Gastroesophageal sphincter (tissue), 4 donors: ENCODE measurements at regions not wholly inside any gene's neighbourhood (a gene's known extent, or its start where the extent isn't known, plus 50 kb on each side); places are given as distances from the start of the nearest gene placed in this dataset.

Source experiments
- ATAC-seq: fragments of 150-250 bp; one replicate; pipeline ENCODE4 v1.9.1; 2016; ENCODE audit warnings: mild to moderate bottlenecking, moderate library complexity
- H3K27ac ChIP-seq, 4 donors: fragments of 200-600 bp; sonication (generic) in 3 of 4; 1 replicate in 3 of 4; 2 replicates in 1 of 4; pipeline ENCODE4 v1.5.1; 2016 to 2019
- H3K27me3 ChIP-seq: fragments of 200-600 bp; sonication (generic); one replicate; pipeline ENCODE4 v1.5.1; 2019
- H3K36me3 ChIP-seq, 2 donors: fragments of 200-600 bp; sonication (generic); one replicate each; pipeline ENCODE4 v1.5.1; 2019; ENCODE audit warnings: control low read depth in 1 of 2
- H3K4me1 ChIP-seq, 3 donors: fragments of 200-600 bp; sonication (generic); 1 replicate in 2 of 3; 2 replicates in 1 of 3; pipeline ENCODE4 v1.5.1; 2016 to 2019; ENCODE audit warnings: control low read depth in 2 of 3
- H3K4me3 ChIP-seq, 2 donors: fragments of 200-600 bp; sonication (generic); one replicate each; pipeline ENCODE4 v1.5.1; 2019; ENCODE audit warnings: mild to moderate bottlenecking in 1 of 2, moderate library complexity in 1 of 2
- H3K9me3 ChIP-seq, 3 donors: fragments of 200-600 bp; sonication (generic); one replicate each; pipeline ENCODE4 v1.5.1; 2017 to 2019; ENCODE audit warnings: control low read depth in 2 of 3
- EP300 ChIP-seq: sonication (generic); formaldehyde crosslinking; IDR thresholded peaks from one replicate; pipeline ENCODE4 v1.6.1; 2017; ENCODE audit warnings: antibody characterized with exemption, mild to moderate bottlenecking
- POLR2A ChIP-seq, 2 donors: fragments of 450-650 bp; IDR thresholded peaks; one replicate each; pipeline ENCODE4 v1.6.1; 2017; ENCODE audit warnings: antibody characterized with exemption in 2 of 2, mild to moderate bottlenecking in 2 of 2, moderate library complexity in 1 of 2
- POLR2AphosphoS5 ChIP-seq: sonication (generic); formaldehyde crosslinking; IDR thresholded peaks from one replicate; pipeline ENCODE4 v1.6.1; 2017; ENCODE audit warnings: antibody characterized with exemption
- WGBS, 2 donors: methylation state at CpG; one replicate each; pipeline ENCODE4 v1.1.5; 2018; ENCODE audit warnings: low coverage in 1 of 2; 5-methylcytosine and 5-hydroxymethylcytosine counted together
- TF ChIP-seq, protein P1 (sequence below), 4 experiments: fragments of 200-600 bp in 2 of 4; fragments of 450-650 bp in 2 of 4; sonication (generic) in 1 of 4; IDR thresholded peaks; one replicate each; pipeline ENCODE4 v1.5.1; 2017 to 2019; ENCODE audit warnings: antibody characterized with exemption in 4 of 4, mild to moderate bottlenecking in 2 of 4, moderate library complexity in 2 of 4

- peaks cover 0 to 32% (median 12%) of the 10 kb centered on the region in 3 donors for H3K4me1 ChIP-seq
- H3K27ac ChIP-seq = no peak overlapping the region
- H3K36me3 ChIP-seq = no peaks in the 10 kb centered on the region
- H3K27me3 ChIP-seq = peaks cover 95% of the 10 kb centered on the region
- no peaks in the 10 kb centered on the region for H3K9me3 ChIP-seq
- no peak for ATAC-seq
- TF ChIP-seq POLR2AphosphoS5 (no peak), EP300 (no peak), POLR2A (IDR thresholded peaks at IDR 0.05) (no peak)
- TF ChIP-seq, protein P1, sequence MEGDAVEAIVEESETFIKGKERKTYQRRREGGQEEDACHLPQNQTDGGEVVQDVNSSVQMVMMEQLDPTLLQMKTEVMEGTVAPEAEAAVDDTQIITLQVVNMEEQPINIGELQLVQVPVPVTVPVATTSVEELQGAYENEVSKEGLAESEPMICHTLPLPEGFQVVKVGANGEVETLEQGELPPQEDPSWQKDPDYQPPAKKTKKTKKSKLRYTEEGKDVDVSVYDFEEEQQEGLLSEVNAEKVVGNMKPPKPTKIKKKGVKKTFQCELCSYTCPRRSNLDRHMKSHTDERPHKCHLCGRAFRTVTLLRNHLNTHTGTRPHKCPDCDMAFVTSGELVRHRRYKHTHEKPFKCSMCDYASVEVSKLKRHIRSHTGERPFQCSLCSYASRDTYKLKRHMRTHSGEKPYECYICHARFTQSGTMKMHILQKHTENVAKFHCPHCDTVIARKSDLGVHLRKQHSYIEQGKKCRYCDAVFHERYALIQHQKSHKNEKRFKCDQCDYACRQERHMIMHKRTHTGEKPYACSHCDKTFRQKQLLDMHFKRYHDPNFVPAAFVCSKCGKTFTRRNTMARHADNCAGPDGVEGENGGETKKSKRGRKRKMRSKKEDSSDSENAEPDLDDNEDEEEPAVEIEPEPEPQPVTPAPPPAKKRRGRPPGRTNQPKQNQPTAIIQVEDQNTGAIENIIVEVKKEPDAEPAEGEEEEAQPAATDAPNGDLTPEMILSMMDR (IDR thresholded peaks at IDR 0.05) = no peak
- no peak overlapping the region for H3K4me3 ChIP-seq
Observed at GRCh38 chr14:103275000-103275399, 59.0 kb upstream of the EIF5 start.

- Histone ChIP-seq H3K36me3 (no peaks in the 10 kb centered on the region), H3K4me3 (no peak overlapping the region), H3K27ac (no peak overlapping the region), H3K27me3 (peaks cover 88% of the 10 kb centered on the region), H3K9me3 (no peaks in the 10 kb centered on the region), H3K4me1 (peaks cover 0 to 39% (median 12%) of the 10 kb centered on the region in 3 donors)
- no peak for TF ChIP-seq POLR2A (IDR thresholded peaks at IDR 0.05)
- TF ChIP-seq, protein P1 (IDR thresholded peaks at IDR 0.05) = no peak
- no peak for TF ChIP-seq POLR2AphosphoS5
- no peak for TF ChIP-seq EP300
- no peak for ATAC-seq
- WGBS, 2 donors = 80 to 91% methylated on average over 5 to 7 of the region's 8 CpGs
Observed at GRCh38 chr14:103277931-103278330, 56.1 kb upstream of the EIF5 start.

- WGBS, 2 donors = 33 to 63% methylated on average over 3 to 6 of the region's 102 CpGs
- Histone ChIP-seq H3K36me3 (no peaks in the 10 kb centered on the region), H3K4me3 (peak overlapping the region; percentile 9 to 46), H3K27ac (peak overlapping the region in 2 of 4 donors; percentile 54 to 58), H3K4me1 (peaks cover 0 to 24% (median 0%) of the 10 kb centered on the region in 3 donors), H3K27me3 (peaks cover 88% of the 10 kb centered on the region), H3K9me3 (no peaks in the 10 kb centered on the region)
- peak; percentile 44 for ATAC-seq
- TF ChIP-seq, protein P1 (IDR thresholded peaks at IDR 0.05) = peak in 1 of 4 experiments; percentile 13
- TF ChIP-seq EP300 = no peak
Observed at GRCh38 chr14:103279142-103280025, 54.7 kb upstream of the EIF5 start.

GRCh38 chr14:103280278-103280928 is 53.6 kb upstream of the EIF5 start:
- peak overlapping the region in 2 of 4 donors; percentile 54 to 58 for H3K27ac ChIP-seq
- peaks cover 88% of the 10 kb centered on the region for H3K27me3 ChIP-seq

More at GRCh38 chr14:103280278-103280928, 53.6 kb upstream of the EIF5 start:
- H3K4me3 ChIP-seq = no peak overlapping the region
- H3K9me3 ChIP-seq = no peaks in the 10 kb centered on the region
- 36 to 65% methylated on average over 7 to 13 of the region's 15 CpGs for WGBS, 2 donors
- no peak for ATAC-seq
- H3K36me3 ChIP-seq = no peaks in the 10 kb centered on the region
- H3K4me1 ChIP-seq = peaks cover 0 to 22% (median 0%) of the 10 kb centered on the region in 3 donors
- TF ChIP-seq EP300 (no peak), POLR2AphosphoS5 (no peak), POLR2A (IDR thresholded peaks at IDR 0.05) (no peak)
- TF ChIP-seq, protein P1 (IDR thresholded peaks at IDR 0.05) = no peak
